Cerebellar cortex (tissue), 1 donor: ENCODE measurements at regions not wholly inside any gene's neighbourhood (a gene's known extent, or its start where the extent isn't known, plus 50 kb on each side); places are given as distances from the start of the nearest gene placed in this dataset.
A peak's percentile ranks its signal among the peaks of the same experiment; 100 is the strongest.
"Not testable (repeated sequence)": the region's sequence is repeated elsewhere in the genome, so short reads cannot be mapped to it uniquely, and the experiment has no call there.

Source experiments
- DNase-seq: peaks from one replicate; pipeline ENCODE4 v3.0.0-alpha.2; 2015; ENCODE audit warnings: low spot score

GRCh38 chr16:85220964-85221731 is 108.9 kb upstream of the CIBAR2 start:
- no peak for DNase-seq

DNA sequence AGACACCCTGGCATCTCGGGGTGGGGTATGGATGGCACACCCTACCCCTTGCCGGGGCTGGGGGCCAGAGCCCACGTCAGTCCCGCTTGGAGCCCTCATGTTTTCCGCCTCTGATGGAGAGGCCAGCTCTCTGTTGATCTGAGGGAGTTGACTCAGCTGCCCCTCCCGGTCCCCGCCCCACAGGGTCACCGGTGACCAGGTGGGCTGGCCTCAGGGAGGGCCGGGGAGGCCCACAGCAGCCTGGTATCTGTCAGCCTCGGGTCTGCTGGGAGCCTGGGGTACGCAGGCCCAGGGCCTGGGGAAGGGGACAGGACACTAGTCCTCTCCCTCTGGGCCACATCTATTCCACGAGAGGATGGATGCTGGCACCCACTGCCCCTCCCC is 109.5 kb upstream of the CIBAR2 start:
- DNase-seq = no peak

DNA sequence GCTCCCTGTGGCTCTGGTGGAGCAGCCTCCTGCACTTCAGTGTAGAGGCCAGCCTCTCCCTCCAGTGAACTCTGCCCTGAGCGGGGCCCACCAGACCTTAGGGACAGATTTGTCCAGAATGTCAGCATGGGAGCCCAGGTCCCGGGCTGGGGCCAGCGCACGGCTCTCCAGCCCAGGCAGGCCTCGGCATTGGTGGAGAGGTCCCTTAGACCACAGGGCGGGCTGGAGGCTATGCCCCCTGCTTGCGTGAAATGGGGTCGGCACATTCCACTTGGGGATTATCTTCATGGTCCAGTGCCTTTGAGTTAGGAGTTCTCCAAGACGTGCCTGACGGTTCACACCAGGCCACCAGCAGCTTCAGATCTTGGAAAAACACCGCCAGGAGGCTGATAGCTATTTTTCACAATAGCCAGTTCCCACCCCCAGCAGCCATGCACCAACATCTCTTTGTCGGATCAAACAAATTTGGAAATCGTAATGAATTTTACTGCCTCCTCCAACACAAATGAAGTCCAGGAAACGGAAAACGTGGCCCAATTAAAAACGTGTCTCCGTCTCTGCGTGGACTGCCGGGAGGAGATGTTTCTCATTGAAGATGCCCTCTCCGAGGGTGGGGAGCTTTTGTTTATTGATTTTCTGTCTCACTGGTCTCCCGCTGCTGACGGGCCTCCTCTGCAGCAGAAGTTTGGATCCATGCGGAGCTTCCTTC is 110.0 kb upstream of the CIBAR2 start:
- DNase-seq = no peak

GRCh38 chr16:85225257-85225656 is 113.0 kb upstream of the CIBAR2 start:
- DNase-seq = no peak

DNA sequence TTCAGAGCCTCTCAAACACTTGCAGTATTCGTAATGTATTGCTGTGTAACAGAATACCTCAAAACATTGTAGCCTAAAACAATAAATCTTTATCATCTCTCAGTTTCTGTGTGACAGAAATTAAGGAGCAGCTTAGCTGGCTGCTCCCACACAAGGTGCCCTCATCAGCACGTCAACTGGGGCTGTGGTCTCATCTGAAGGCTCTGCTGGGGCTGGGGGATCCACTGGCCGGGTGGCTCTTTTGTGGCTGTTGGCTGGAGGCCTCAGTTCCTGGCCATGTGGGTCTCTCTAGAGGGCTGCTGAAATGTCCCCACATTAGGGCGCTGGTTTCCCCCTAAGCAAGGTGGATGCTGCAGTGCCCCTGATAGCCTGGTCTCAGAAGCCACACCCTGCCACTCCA is 113.4 kb upstream of the CIBAR2 start:
- DNase-seq = no peak

DNA sequence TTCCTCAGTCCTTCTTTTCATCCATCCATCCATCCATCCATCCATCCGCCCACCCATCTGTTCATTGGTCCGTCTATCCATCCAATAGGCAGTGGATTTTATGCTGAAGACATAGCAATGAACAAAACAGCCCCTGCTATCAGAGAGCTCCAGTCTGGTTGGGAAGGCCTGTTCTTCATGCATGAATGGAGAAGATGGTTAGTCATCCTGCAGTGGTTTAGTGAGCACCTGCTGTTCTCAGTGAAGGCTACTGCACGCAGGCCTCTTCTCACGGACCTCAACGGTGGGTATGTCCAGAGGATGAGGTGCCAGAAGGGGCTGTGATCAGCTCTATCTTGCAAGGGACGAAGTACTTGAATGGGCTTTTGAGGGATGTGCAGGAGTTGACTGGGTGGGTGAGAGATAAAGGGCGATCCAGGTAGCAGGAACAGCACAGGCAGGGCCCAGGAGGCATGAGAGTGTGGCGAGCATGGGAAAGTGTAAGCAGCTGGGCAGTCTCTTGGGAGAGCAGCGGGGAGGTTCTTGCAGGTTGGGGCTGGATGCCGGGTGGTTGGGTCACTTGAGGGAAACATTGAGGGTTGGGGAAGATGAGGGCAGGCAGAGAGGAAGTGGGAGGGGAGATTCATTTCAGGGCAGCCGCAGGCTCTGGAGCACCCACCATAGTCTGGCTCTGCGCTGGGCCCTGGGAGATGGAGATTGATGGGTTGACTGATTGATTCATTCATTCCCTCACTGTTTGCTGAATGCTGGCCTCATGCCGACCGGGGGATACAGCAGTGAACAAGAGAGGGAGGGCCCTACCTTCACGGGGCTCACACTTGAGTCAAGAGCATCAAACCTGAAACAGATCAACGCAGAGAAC is 115.0 kb upstream of the CIBAR2 start:
- DNase-seq = no peak

- DNase-seq = no peak
Measured at GRCh38 chr16:85227946-85228862, 115.9 kb upstream of the CIBAR2 start.

DNA sequence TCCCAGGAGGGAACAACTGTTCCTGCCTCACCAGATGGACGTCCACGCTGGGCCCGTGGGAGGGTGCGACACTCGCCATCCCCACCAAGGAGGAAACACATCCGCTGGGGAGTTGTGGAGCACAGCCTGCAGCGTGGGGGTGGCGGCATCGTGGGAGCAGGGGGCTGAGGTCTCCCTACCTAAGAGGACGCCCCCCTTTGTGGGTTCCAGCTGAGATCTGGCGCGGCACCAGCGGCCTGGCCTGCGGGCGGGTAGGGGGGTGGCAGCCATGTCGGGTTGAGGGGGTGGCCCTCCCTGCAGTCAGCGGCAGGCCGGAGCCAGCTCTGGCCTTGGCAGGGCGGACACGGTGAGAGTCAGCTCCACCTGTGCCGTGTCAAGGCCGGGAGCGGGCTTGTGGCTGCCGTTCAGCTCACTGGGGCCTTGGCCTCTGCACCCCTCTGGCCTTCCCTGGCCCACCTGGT is 116.7 kb upstream of the CIBAR2 start:
- DNase-seq = peak; percentile 62

DNA sequence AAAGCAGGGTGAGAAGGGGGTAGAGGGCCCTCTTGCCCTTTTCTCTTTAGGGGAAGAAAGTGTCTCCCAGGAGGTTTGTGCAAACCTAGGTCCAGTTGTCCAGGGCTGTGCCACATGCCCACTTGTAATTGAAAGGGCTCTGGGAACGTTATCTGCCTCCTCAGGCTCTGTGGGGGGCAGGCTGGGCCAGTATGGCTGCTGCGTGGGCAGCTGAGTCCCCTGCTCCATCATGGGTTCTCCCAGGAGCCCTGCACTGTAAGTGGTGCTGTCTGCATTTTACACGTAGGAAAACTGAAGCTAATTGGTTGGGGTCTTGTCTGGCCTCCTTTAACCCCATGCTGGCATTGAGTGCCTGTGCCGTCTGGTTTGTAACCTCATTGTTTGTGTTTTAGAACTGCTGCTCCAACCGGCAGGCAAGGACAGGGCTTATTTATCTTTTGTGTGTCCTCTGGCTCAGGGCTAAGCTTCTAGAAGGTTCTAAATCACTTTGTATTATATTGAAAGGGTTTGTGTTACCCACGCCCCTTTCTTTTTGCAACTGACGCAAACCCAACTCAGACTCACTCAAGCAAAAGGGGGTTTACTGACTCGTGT is 117.7 kb upstream of the CIBAR2 start:
- no peak for DNase-seq

DNA sequence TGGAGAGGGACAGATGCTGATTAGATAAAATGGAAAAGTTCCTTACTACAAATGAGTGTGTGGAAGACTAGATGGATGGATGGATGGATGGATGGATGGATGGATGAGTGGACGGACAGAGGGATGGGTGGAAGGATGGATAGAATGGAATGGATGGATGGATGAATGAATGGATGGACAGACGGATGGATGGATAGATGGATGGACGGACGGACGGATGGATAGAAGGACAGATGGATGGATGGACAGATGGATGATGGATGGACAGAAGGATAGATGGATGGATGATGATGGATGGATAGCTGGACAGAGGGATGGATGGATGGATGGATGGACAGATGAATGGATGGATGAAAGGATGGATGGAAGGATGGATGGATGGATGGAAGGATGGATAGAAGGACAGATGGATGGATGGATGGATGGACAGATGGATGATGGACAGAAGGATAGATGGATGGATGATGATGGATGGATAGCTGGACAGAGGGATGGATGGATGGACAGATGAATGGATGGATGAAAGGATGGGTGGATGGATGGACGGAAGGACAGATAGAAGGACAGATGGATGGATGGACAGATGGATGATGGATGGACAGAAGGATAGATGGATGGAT is 118.6 kb upstream of the CIBAR2 start:
- DNase-seq = not testable (repeated sequence)

GRCh38 chr16:85231959-85232358 is 119.7 kb upstream of the CIBAR2 start:
- DNase-seq = no peak

GRCh38 chr16:85232369-85233142 is 120.3 kb upstream of the CIBAR2 start:
- DNase-seq = no peak

DNA sequence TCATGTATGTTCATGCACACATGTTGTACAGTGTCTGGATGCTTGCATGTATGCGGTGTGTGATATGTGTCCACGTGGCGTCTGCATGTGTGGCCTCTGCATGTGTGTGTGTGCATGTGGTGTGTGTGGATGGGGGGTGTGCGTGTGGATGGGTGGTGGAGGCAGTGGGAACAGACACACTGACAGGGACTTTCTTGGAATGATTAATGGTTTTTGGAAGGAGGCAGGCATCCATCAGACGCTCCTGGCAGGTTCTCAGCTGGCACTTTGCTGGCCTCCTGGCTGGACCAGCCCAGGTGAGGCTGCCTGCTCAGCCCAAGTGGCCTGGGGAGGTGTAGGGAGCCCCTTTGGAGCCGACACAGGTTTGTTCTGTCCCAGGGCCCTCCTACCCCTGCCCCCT is 121.2 kb upstream of the CIBAR2 start:
- no peak for DNase-seq

DNA sequence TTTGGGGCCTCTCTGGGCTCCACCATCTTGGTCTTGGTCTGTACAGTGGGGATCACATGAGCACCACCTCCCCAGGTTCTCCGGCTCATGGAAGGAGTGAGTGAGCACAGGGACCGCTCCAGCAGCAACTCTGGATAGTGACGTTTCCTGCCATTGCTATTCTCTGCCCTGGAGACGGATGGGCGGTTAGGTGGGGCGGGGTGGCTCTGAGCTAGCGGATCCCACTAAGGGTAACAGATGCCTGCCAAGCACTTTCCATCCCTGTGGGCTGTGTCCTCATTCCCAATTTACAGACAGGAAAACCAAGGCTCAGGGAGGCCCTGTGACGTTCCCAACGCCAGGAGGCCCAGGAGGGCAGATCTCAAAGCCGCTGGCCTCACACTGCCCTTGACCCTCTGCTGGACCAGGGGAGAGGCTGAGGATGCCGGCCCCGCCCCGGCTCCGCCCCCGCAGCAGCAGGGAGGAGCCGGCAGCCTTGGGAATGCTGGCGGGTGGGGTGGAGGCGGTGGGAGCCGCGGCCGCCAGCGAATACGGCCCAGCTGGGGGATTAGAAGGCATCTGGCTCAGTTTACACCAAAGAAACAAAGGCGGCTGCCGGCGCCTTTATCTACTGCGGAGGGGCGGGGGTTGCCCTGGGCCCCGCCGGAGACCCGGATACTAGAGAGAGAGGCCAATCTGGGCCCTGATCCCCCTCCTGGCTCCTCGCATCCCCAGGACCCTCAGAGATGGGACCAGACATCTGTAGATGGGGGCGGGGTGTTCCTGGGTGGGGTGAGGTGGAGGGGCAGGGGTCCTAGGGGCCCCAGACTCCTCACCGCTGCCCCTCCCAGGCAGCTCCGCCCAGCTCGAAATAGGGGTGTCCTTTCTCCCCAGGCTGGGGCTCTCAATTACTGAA is 122.3 kb upstream of the CIBAR2 start:
- peak; percentile 75 for DNase-seq

DNA sequence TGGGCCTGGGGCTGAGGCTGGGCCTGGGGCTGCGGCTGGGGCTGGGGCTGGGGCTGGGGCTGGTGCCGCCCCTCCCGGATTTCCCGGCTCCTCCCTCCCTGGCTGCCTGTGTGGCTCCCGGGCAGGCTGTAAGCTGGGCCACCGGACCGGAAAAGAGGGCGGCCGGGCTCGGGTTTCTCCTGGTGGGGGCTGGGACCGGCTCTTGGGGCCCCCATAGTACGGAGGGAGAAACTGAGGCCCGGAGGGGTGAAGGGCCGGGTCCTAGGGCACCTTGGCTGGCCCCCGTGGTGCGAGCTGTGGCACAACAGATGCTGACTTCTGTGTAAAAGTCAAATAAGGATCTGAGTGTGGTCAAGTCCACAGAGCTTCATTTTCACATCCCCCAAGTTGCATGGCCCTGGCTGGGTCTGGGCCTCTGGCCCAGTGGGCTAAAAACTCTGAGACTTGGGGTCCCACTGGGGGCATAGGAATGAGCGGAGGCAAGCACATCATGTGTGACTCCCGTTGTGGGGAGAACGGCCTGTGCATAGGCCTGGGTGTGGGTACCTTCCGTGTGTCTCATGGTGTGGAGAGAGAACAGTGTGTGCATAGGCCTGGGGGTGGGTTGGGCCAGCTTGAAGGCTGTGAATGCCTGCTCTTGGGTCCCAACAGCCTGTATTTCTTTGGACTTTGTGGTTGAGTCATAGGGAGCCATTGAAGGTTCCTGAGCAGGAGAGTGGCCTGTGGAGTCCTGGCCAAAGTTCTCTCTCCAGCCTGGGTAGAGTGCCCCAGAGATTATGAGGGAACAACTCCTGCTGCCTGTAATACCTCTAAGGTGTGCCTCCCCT is 123.9 kb upstream of the CIBAR2 start:
- no peak for DNase-seq

DNA sequence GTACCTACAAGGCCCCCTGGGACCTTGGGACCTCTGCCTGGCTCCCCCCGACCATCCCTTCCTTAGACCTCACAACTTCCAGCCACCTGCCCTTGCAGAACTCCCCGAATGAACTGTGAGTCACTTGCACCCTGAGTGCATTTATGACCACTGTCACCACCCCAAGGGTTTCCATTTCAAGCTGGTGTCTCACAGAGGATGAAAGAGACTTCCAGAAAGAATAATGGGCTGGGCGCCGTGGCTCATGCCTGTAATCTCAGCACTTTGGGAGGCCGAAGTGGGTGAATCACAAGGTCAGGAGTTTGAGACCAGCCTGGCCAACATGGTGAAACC is 124.5 kb upstream of the CIBAR2 start:
- DNase-seq = no peak

GRCh38 chr16:85237817-85238216 is 125.5 kb upstream of the CIBAR2 start:
- DNase-seq = no peak

GRCh38 chr16:85238233-85238647 is 126.0 kb upstream of the CIBAR2 start:
- DNase-seq = no peak
